ENCODE measurements at regions not wholly inside any gene's neighbourhood (a gene's known extent, or its start where the extent isn't known, plus 50 kb on each side); places are given as distances from the start of the nearest gene placed in this dataset.

DNA sequence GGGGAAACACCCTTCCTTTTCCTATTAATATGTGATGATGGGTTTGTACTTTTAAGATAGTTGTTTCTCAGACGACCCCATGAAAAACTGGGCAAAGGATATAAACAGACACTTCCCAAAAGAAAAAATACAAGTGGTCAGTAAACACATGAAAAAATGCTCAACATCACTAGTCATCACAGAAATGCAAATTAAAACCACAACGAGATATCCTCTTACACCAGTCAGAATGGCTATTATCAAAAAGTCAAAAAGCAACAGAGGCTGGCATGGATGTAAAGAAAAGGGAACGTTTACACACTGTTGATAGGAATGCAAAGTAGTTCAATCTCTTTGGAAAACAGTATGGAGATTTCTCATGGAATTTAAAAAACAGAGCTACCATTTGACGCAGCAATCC is 111.4 kb upstream of the ZEB1 start:
- Histone ChIP-seq H3K9me2 (ENCODE audit: low read depth, low read length) (no peaks in the 10 kb centered on the region), H4K20me1 (ENCODE audit: insufficient read depth, low read length) (no peaks in the 10 kb centered on the region), H3K9ac (ENCODE audit: low read length) (no peak overlapping the region), H3K9me3 (ENCODE audit: low read length) (no peaks in the 10 kb centered on the region), H3K36me3 (ENCODE audit: insufficient read depth, low read length) (no peaks in the 10 kb centered on the region), H3K27me3 (ENCODE audit: insufficient read depth, low read length) (no peaks in the 10 kb centered on the region), H3K4me1 (ENCODE audit: insufficient read depth, low read length, severe bottlenecking) (no peaks in the 10 kb centered on the region), H3K4me2 (ENCODE audit: low read length) (no peak overlapping the region), H3K79me2 (ENCODE audit: insufficient read depth, low read length) (no peaks in the 10 kb centered on the region), H3K27ac (ENCODE audit: low read depth, low read length, poor library complexity, severe bottlenecking) (no peak overlapping the region), H3F3A (ENCODE audit: insufficient read depth, low read length) (no peaks in the 10 kb centered on the region), H3K4me3 (ENCODE audit: low read depth, low read length, poor library complexity, severe bottlenecking) (no peak overlapping the region), H2AFZ (ENCODE audit: low read length) (no peak overlapping the region)
- TF ChIP-seq CTCF (IDR thresholded peaks at IDR 0.05; ENCODE audit: low read length) (no peak), EZH2 (IDR thresholded peaks at IDR 0.05; ENCODE audit: borderline replicate concordance, low read length) (no peak)

GRCh38 chr10:31209478-31209877 is 109.5 kb upstream of the ZEB1 start:
- Histone ChIP-seq H3K27ac (ENCODE audit: low read depth, low read length, poor library complexity, severe bottlenecking) (no peak overlapping the region), H3K36me3 (ENCODE audit: insufficient read depth, low read length) (no peaks in the 10 kb centered on the region), H2AFZ (ENCODE audit: low read length) (no peak overlapping the region), H3K4me1 (ENCODE audit: insufficient read depth, low read length, severe bottlenecking) (no peaks in the 10 kb centered on the region), H3K9me2 (ENCODE audit: low read depth, low read length) (no peaks in the 10 kb centered on the region), H3F3A (ENCODE audit: insufficient read depth, low read length) (no peaks in the 10 kb centered on the region), H3K9me3 (ENCODE audit: low read length) (no peaks in the 10 kb centered on the region), H3K4me2 (ENCODE audit: low read length) (no peak overlapping the region), H3K9ac (ENCODE audit: low read length) (no peak overlapping the region), H3K4me3 (ENCODE audit: low read depth, low read length, poor library complexity, severe bottlenecking) (no peak overlapping the region), H3K79me2 (ENCODE audit: insufficient read depth, low read length) (no peaks in the 10 kb centered on the region), H3K27me3 (ENCODE audit: insufficient read depth, low read length) (no peaks in the 10 kb centered on the region), H4K20me1 (ENCODE audit: insufficient read depth, low read length) (no peaks in the 10 kb centered on the region)
- TF ChIP-seq CTCF (IDR thresholded peaks at IDR 0.05; ENCODE audit: low read length) (no peak), EZH2 (IDR thresholded peaks at IDR 0.05; ENCODE audit: borderline replicate concordance, low read length) (no peak)

GRCh38 chr10:31210190-31210589 is 108.8 kb upstream of the ZEB1 start:
- H2AFZ ChIP-seq (ENCODE audit: low read length), result no peak overlapping the region
- no peaks in the 10 kb centered on the region for H4K20me1 ChIP-seq (ENCODE audit: insufficient read depth, low read length)
- H3K79me2 ChIP-seq (ENCODE audit: insufficient read depth, low read length), result no peaks in the 10 kb centered on the region
- H3K9ac ChIP-seq (ENCODE audit: low read length), result no peak overlapping the region
- no peaks in the 10 kb centered on the region for H3K27me3 ChIP-seq (ENCODE audit: insufficient read depth, low read length)
- no peaks in the 10 kb centered on the region for H3K4me1 ChIP-seq (ENCODE audit: insufficient read depth, low read length, severe bottlenecking)
- no peaks in the 10 kb centered on the region for H3K9me2 ChIP-seq (ENCODE audit: low read depth, low read length)
- no peaks in the 10 kb centered on the region for H3K9me3 ChIP-seq (ENCODE audit: low read length)
- no peak for TF ChIP-seq CTCF (IDR thresholded peaks at IDR 0.05; ENCODE audit: low read length)
- no peak for TF ChIP-seq EZH2 (IDR thresholded peaks at IDR 0.05; ENCODE audit: borderline replicate concordance, low read length)
- H3K4me3 ChIP-seq (ENCODE audit: low read depth, low read length, poor library complexity, severe bottlenecking), result no peak overlapping the region
- no peak overlapping the region for H3K27ac ChIP-seq (ENCODE audit: low read depth, low read length, poor library complexity, severe bottlenecking)
- no peaks in the 10 kb centered on the region for H3F3A ChIP-seq (ENCODE audit: insufficient read depth, low read length)
- H3K4me2 ChIP-seq (ENCODE audit: low read length), result no peak overlapping the region
- H3K36me3 ChIP-seq (ENCODE audit: insufficient read depth, low read length), result no peaks in the 10 kb centered on the region

Data from OCI-LY1 (cell line).